Endothelial cell of umbilical vein (primary cell): ENCODE measurements at regions not wholly inside any gene's neighbourhood (a gene's known extent, or its start where the extent isn't known, plus 50 kb on each side); places are given as distances from the start of the nearest gene placed in this dataset.

Experiments
- EZH2 ChIP-seq: IDR thresholded peaks from 2 replicates; pipeline ENCODE4 v1.6.1; 2012; ENCODE audit warnings: borderline replicate concordance, low read depth, mild to moderate bottlenecking, moderate library complexity, low read length, inconsistent platforms; ENCODE audit not compliant: severe bottlenecking
- POLR2A ChIP-seq: IDR thresholded peaks from 2 replicates; pipeline ENCODE4 v1.6.1; 2012; ENCODE audit warnings: low read depth, mild to moderate bottlenecking, control low read depth, low read length
- TF ChIP-seq, protein P1 (sequence below), 2 donors: IDR thresholded peaks; 1 replicate in 1 of 2; 2 replicates in 1 of 2; pipeline ENCODE4 v1.5.1; 2011; ENCODE audit warnings: low read length in 2 of 2, mild to moderate bottlenecking in 2 of 2, moderate library complexity in 2 of 2, control low read depth in 1 of 2, inconsistent platforms in 1 of 2, low read depth in 1 of 2; ENCODE audit not compliant: insufficient read depth in 1 of 2; ENCODE audit errors: extremely low read depth in 1 of 2

- TF ChIP-seq, protein P1, sequence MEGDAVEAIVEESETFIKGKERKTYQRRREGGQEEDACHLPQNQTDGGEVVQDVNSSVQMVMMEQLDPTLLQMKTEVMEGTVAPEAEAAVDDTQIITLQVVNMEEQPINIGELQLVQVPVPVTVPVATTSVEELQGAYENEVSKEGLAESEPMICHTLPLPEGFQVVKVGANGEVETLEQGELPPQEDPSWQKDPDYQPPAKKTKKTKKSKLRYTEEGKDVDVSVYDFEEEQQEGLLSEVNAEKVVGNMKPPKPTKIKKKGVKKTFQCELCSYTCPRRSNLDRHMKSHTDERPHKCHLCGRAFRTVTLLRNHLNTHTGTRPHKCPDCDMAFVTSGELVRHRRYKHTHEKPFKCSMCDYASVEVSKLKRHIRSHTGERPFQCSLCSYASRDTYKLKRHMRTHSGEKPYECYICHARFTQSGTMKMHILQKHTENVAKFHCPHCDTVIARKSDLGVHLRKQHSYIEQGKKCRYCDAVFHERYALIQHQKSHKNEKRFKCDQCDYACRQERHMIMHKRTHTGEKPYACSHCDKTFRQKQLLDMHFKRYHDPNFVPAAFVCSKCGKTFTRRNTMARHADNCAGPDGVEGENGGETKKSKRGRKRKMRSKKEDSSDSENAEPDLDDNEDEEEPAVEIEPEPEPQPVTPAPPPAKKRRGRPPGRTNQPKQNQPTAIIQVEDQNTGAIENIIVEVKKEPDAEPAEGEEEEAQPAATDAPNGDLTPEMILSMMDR (IDR thresholded peaks at IDR 0.05; ENCODE audit: extremely low read depth in 1 of 2, insufficient read depth in 1 of 2, low read depth in 1 of 2, low read length in 2 of 2), result no peak
- no peak for TF ChIP-seq POLR2A
- TF ChIP-seq EZH2, result no peak
Observed at GRCh38 chr2:17306219-17306618, 212.0 kb downstream of the RAD51AP2 start.
